T follicular helper cell (primary cell): ENCODE measurements at regions not wholly inside any gene's neighbourhood (a gene's known extent, or its start where the extent isn't known, plus 50 kb on each side); places are given as distances from the start of the nearest gene placed in this dataset.
"Not testable (repeated sequence)": the region's sequence is repeated elsewhere in the genome, so short reads cannot be mapped to it uniquely, and the experiment has no call there.

Experiments used
- DNase-seq: peaks from one replicate; pipeline ENCODE4 v3.0.0-alpha.2; 2020; ENCODE audit warnings: low read depth

DNA sequence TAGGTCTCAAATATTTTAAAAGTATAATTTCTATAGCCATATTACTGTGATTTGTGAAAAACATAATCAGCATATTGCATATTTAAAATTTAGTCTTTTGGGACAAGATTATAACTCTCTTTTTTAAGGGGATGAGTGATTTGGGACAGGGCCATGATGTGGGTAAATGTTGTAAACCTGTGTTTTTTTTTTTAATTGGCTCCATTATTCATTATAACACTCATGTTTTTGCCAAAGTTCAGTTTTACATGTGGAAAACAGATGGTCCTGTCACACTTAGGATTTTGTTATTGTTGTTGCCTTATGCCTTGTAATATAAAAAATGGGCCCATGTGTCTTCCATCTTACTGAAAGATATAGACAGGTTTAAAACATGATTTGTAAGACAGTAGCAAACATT is 1413.5 kb upstream of the RAG2 start:
- no peak for DNase-seq

- no peak for DNase-seq
Observed at GRCh38 chr11:38009932-38010331, 1411.9 kb upstream of the RAG2 start.

GRCh38 chr11:38006466-38006865 is 1408.4 kb upstream of the RAG2 start:
- DNase-seq = no peak

GRCh38 chr11:38005597-38005996 is 1407.6 kb upstream of the RAG2 start:
- no peak for DNase-seq

DNA sequence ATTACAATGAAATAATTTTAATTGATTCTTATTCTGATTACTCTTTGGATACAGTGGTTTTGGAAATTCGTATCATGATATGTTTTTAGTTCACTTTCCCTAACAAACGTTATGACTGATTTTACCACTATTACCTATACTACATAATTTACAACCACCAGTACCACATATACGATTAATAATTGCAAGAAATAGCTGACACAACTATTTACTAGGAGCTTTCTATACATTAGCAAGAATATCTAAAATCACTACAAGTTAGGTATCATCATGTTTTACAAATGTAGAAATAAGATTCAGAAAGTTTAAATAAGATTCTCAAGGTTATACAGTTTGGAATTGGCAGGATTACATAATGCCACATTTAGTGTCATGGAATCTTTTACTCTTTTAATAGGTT is 1401.1 kb upstream of the RAG2 start:
- no peak for DNase-seq

GRCh38 chr11:37995886-37996285 is 1397.8 kb upstream of the RAG2 start:
- no peak for DNase-seq

- DNase-seq = no peak
Observed at GRCh38 chr11:37988031-37988430, 1390.0 kb upstream of the RAG2 start.

GRCh38 chr11:37984991-37985390 is 1387.0 kb upstream of the RAG2 start:
- DNase-seq = no peak

DNA sequence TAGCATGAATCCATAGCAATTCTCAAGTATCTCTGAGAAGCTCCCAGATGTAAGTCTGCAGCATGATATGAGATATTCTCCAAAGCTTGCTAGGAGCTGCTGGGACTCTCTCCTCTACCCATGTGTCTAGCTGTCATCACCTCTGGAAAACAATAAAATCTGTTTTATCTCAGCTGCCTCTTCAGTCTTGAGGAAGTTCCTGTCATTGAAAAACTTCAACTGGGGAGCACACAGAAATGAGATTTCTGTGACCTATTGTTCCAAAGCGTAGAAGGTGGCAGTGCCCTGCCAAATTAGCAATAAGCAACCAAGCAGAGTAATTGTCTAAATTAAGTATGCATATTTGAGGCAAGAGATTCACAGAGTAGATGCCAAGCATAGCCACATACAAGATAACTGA is 1380.6 kb upstream of the RAG2 start:
- DNase-seq = no peak

GRCh38 chr11:37973941-37974340 is 1375.9 kb upstream of the RAG2 start:
- DNase-seq = no peak

- no peak for DNase-seq
Observed at GRCh38 chr11:37972691-37973090, 1374.7 kb upstream of the RAG2 start.

GRCh38 chr11:37969336-37969735 is 1371.3 kb upstream of the RAG2 start:
- not testable (repeated sequence) for DNase-seq

DNA sequence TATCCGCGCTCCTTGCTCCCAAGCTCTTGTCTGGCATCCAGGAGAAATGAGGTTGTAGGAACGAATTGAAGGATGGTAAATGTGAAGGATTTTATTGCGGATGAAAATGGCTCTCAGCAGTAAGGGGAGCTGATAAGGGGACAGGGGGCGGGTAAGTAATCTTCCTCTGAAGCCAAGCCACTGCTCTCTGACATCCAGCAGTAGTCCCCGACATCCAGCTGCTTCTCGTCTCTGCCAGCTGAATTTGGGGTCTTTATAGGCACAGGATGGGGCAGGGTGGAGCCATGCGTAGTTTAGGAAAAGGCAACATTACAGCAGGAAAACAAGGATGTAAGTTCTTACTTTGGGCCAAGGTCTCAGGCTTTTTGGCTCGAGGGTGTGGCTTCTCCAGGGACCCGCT is 1370.1 kb upstream of the RAG2 start:
- DNase-seq = no peak

DNA sequence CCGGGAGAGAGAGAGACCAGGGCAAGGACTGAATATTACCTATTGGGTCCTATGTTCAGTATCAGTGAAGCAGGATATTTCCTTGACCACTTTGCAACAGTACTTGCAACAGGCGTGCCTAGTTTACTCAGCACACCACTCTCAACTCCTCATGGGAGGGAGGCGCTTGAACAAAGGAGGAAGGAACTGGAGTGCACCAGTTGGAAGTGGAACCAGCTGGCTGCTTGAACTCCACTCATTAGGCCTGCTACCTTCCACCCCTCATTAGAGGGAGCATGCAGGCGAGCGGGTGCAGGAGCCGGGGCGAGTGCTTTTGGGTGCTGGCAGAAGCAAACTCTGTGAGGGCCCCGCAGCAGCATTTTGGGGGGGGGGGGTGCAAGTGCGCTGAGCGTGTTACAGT is 1369.6 kb upstream of the RAG2 start:
- DNase-seq = no peak

GRCh38 chr11:37963440-37963839 is 1365.4 kb upstream of the RAG2 start:
- DNase-seq = no peak

GRCh38 chr11:37957717-37958116 is 1359.7 kb upstream of the RAG2 start:
- DNase-seq = no peak

DNA sequence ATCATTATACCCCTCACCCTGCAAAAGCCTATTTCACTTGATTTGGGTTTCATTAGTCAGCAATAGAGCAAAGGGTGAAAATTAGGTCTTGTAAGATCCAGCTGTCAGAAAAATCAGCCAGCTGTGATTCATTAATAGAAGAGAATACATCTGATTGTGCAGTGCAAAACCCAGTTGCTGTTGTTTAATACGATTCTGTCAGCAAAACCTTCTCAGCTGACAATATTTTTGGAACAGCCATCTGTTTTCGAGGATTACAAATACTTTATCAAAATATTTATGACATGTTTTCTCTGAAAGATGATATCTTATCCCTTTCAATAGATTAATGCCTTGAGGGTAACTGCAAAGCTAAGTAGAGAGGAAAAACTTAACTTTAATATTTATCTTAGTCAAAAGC is 1354.0 kb upstream of the RAG2 start:
- no peak for DNase-seq

DNA sequence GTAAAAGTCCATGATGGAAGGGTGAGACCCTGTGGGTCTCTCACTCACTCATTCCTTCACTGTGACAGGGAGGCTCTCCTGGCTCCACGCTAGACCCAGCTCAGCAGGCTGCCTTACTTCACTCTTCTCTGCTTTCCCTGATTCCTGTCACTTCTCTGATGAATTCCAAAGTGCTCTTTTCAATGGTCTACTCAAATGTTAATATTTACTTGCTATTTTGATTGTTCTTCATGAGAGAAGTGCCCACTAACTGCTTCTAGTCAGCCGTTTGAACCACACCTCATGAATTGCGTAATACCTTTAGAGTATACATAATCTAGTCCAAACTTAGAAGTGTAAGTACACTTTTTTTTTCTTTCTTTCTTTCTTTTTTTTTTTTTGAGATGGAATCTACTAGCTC is 1350.2 kb upstream of the RAG2 start:
- DNase-seq = no peak

- DNase-seq = no peak
Observed at GRCh38 chr11:37947821-37948220, 1349.8 kb upstream of the RAG2 start.

DNA sequence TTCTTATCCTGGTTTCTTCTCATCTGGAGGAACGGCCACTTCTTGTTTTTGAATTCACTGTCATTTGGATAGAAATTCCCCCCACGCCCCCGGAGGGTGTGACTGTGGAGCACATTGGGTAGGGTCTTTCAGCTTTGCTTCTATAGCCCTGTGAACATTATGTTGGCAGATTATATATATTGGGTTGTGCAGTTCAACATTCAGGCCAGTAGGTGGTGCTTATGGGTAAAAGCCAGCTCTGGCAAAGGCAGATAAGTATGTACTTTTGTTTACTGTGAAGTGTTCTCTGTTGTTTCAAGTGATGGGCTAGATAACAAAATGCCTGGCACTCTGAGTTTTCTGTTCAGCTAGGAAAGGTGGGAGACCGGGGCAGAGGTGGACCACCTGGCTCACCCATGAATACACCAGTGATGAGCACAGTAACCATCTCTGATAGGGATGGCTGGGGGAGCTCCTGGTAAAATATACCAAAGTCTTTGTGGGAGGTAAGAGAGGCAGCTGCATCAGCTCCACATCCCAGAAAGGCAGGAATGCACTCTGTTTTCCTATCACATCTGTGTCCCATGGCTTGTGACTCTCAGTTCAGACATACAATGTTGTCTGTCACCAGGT is 1348.2 kb upstream of the RAG2 start:
- DNase-seq = no peak

- DNase-seq = no peak
Observed at GRCh38 chr11:37942081-37942480, 1344.0 kb upstream of the RAG2 start.

- no peak for DNase-seq
Observed at GRCh38 chr11:37929100-37929653, 1331.1 kb upstream of the RAG2 start.

- no peak for DNase-seq
Observed at GRCh38 chr11:37926772-37927171, 1328.7 kb upstream of the RAG2 start.

DNA sequence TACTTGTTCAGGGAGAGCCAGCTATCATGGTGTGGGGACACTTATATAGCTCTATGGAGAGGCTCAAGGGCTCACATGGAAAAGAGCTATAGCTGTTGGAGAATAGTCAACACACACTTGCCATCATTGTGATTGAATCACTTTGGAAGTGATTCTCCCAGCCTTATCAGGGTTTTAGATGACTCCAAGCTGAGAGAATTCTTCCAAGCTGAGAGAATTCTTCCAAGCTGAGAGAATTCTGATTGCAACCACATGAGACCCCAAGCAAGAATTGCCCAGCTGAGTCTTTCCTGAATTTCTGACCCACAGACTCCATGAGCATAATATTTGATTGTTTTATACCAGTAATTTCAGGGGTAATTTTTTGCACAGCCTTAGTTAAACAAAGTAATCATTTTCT is 1318.3 kb upstream of the RAG2 start:
- DNase-seq = no peak
